Activated T-cell treated with anti-CD3 and anti-CD28 coated beads for 1 hour (primary cell): ENCODE measurements at regions not wholly inside any gene's neighbourhood (a gene's known extent, or its start where the extent isn't known, plus 50 kb on each side); places are given as distances from the start of the nearest gene placed in this dataset.
"Not testable (repeated sequence)": the region's sequence is repeated elsewhere in the genome, so short reads cannot be mapped to it uniquely, and the experiment has no call there.

ENCODE experiments used
- DNase-seq: peaks from one replicate; pipeline ENCODE4 v3.0.0-alpha.2; 2020; ENCODE audit warnings: low read depth

- DNase-seq = no peak
Observed at GRCh38 chr18:39449566-39449965, 1884.0 kb upstream of the CELF4 start.

GRCh38 chr18:39448942-39449341 lies 1883.3 kb upstream of the CELF4 start:
- no peak for DNase-seq

- DNase-seq = not testable (repeated sequence)
Observed at GRCh38 chr18:39444957-39445356, 1879.4 kb upstream of the CELF4 start.

GRCh38 chr18:39441648-39442047 lies 1876.0 kb upstream of the CELF4 start:
- no peak for DNase-seq

GRCh38 chr18:39435996-39436395 lies 1870.4 kb upstream of the CELF4 start:
- DNase-seq = no peak

- no peak for DNase-seq
Observed at GRCh38 chr18:39435209-39435608, 1869.6 kb upstream of the CELF4 start.

GRCh38 chr18:39434223-39434920 lies 1868.8 kb upstream of the CELF4 start:
- DNase-seq = no peak

GRCh38 chr18:39425172-39425850 lies 1859.7 kb upstream of the CELF4 start:
- DNase-seq = no peak

GRCh38 chr18:39424261-39424660 lies 1858.7 kb upstream of the CELF4 start:
- DNase-seq = no peak

GRCh38 chr18:39421276-39421675 lies 1855.7 kb upstream of the CELF4 start:
- no peak for DNase-seq

GRCh38 chr18:39419315-39419714 lies 1853.7 kb upstream of the CELF4 start:
- DNase-seq = no peak

- no peak for DNase-seq
Observed at GRCh38 chr18:39415471-39415870, 1849.9 kb upstream of the CELF4 start.

GRCh38 chr18:39414009-39414700 lies 1848.6 kb upstream of the CELF4 start:
- no peak for DNase-seq

- no peak for DNase-seq
Observed at GRCh38 chr18:39406941-39407340, 1841.3 kb upstream of the CELF4 start.

- DNase-seq = no peak
Observed at GRCh38 chr18:39403121-39403520, 1837.5 kb upstream of the CELF4 start.

- no peak for DNase-seq
Observed at GRCh38 chr18:39399662-39400061, 1834.1 kb upstream of the CELF4 start.

- DNase-seq = no peak
Observed at GRCh38 chr18:39396168-39396567, 1830.6 kb upstream of the CELF4 start.

- DNase-seq = no peak
Observed at GRCh38 chr18:39389800-39390379, 1824.3 kb upstream of the CELF4 start.

GRCh38 chr18:39380866-39381265 lies 1815.3 kb upstream of the CELF4 start:
- DNase-seq = no peak

GRCh38 chr18:39380186-39380725 lies 1814.7 kb upstream of the CELF4 start:
- DNase-seq = no peak

- DNase-seq = no peak
Observed at GRCh38 chr18:39375066-39375465, 1809.5 kb upstream of the CELF4 start.

- DNase-seq = no peak
Observed at GRCh38 chr18:39371996-39372395, 1806.4 kb upstream of the CELF4 start.

GRCh38 chr18:39366656-39367055 lies 1801.1 kb upstream of the CELF4 start:
- DNase-seq = no peak
